ENCODE measurements at regions not wholly inside any gene's neighbourhood (a gene's known extent, or its start where the extent isn't known, plus 50 kb on each side); places are given as distances from the start of the nearest gene placed in this dataset. TPM values are rescaled to one million over a fixed set of nuclear protein-coding genes. Genes with fewer than 3 reads are reported as not detected.

DNA sequence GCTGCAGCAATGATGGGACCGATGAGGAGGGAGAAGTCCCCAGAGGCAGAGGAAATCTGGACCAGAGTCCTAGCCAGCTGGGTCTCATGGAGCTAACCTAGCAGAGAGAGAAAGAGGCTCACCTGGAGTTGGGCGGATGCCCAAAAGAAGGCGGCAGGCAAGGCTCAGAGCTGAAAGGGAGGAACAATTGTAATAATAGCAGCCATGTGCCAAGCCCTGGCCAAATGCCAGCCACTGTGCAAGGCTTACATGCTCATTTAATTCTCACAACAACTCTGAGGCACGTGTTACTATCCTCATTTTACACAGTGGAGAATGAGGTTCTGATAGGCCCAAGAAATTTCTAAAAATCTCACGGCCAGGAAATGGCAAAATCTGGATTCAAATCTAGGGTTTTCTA, 50.0 kb upstream of the ZNF648 start:
- H3K4me1 ChIP-seq (ENCODE audit: control insufficient read depth in 3 of 3, insufficient read depth in 3 of 3, low read length in 3 of 3) = peaks cover 4 to 18% (median 10%) of the 10 kb centered on the region in 3 donors
- H3K36me3 ChIP-seq (ENCODE audit: control insufficient read depth in 3 of 3, insufficient read depth in 3 of 3, low read length in 3 of 3) = no peaks in the 10 kb centered on the region
- H3K9me3 ChIP-seq (ENCODE audit: control insufficient read depth in 3 of 3, low read length in 3 of 3) = peaks cover 4 to 7% (median 4%) of the 10 kb centered on the region in 3 donors
- no peaks in the 10 kb centered on the region for H3K27me3 ChIP-seq (ENCODE audit: control insufficient read depth in 3 of 3, insufficient read depth in 3 of 3, low read length in 3 of 3)
- no peak overlapping the region for H3K27ac ChIP-seq (ENCODE audit: low read depth, low read length)
- no peak overlapping the region for H3K9ac ChIP-seq (ENCODE audit: low read depth in 1 of 3, low read length in 3 of 3)
- H3K4me3 ChIP-seq (ENCODE audit: low read length in 3 of 3) = no peak overlapping the region

Small RNA genes lying in the stretch of these regions (small RNA-seq; reads per million reads assigned to genes)
- not detected for gene RNU6-152P
